Gastrocnemius medialis (tissue), 4 donors: ENCODE measurements at regions not wholly inside any gene's neighbourhood (a gene's known extent, or its start where the extent isn't known, plus 50 kb on each side); places are given as distances from the start of the nearest gene placed in this dataset.

Experiments used
- CTCF ChIP-seq, 5 experiments: fragments of 450-650 bp in 3 of 5; fragments of 200-600 bp in 2 of 5; sonication (generic) in 2 of 5; IDR thresholded peaks in 4 of 5; conservative IDR thresholded peaks in 1 of 5; 1 replicate in 4 of 5; 2 replicates in 1 of 5; pipeline ENCODE4 v1.5.1; 2016 to 2019; ENCODE audit warnings: antibody characterized with exemption in 5 of 5, mild to moderate bottlenecking in 3 of 5, moderate library complexity in 3 of 5
- POLR2A ChIP-seq, 2 donors: fragments of 450-650 bp; IDR thresholded peaks; one replicate each; pipeline ENCODE4 v1.6.1; 2017; ENCODE audit warnings: antibody characterized with exemption in 2 of 2, mild to moderate bottlenecking in 2 of 2, moderate library complexity in 2 of 2

- TF ChIP-seq CTCF (IDR thresholded peaks at IDR 0.05 in 4 of 5, conservative IDR thresholded peaks at IDR 0.05 in 1 of 5) (no peak), POLR2A (IDR thresholded peaks at IDR 0.05) (no peak)
Measured at GRCh38 chr20:55160996-55161395, 685.6 kb downstream of the DOK5 start.
